CD4-positive, CD25-positive, alpha-beta regulatory T cell (primary cell): ENCODE measurements at regions not wholly inside any gene's neighbourhood (a gene's known extent, or its start where the extent isn't known, plus 50 kb on each side); places are given as distances from the start of the nearest gene placed in this dataset.

Experiments
- ATAC-seq, 2 donors: fragments of 150-1000 bp; cut with Tn5 transposase; one replicate each; pipeline ENCODE4 v1.10.0; 2021; ENCODE audit warnings: low read depth in 2 of 2, moderate number of reproducible peaks in 2 of 2, moderate library complexity in 1 of 2
- DNase-seq, 3 donors: peaks; one replicate each; pipeline versions ENCODE4 v3.0.0 to v3.0.0-alpha.2; 2012 to 2022; ENCODE audit warnings: mixed read lengths in 1 of 3
- H3K27ac ChIP-seq: one replicate; pipeline ENCODE4 v1.7.0; 2013; ENCODE audit warnings: mild to moderate bottlenecking, low read length; ENCODE audit not compliant: insufficient read depth, poor library complexity, severe bottlenecking
- H3K27me3 ChIP-seq: one replicate; pipeline ENCODE4 v1.7.0; 2013; ENCODE audit warnings: low read length; ENCODE audit not compliant: control insufficient read depth, insufficient read depth
- H3K36me3 ChIP-seq: one replicate; pipeline ENCODE4 v1.7.0; 2013; ENCODE audit warnings: mild to moderate bottlenecking, low read length, moderate library complexity; ENCODE audit not compliant: control insufficient read depth, insufficient read depth
- H3K4me1 ChIP-seq: 2 replicates; pipeline ENCODE4 v1.7.0; 2013; ENCODE audit warnings: mild to moderate bottlenecking, low read length; ENCODE audit not compliant: insufficient read depth, control insufficient read depth, poor library complexity, severe bottlenecking
- H3K4me3 ChIP-seq: one replicate; pipeline ENCODE4 v1.7.0; 2013; ENCODE audit warnings: low read depth, mild to moderate bottlenecking, low read length, moderate library complexity
- H3K9me3 ChIP-seq, 2 experiments: 1 replicate in 1 of 2; 2 replicates in 1 of 2; pipeline ENCODE4 v1.7.0; 2013; ENCODE audit warnings: low read length in 2 of 2, mild to moderate bottlenecking in 1 of 2, moderate library complexity in 1 of 2; ENCODE audit not compliant: control insufficient read depth in 2 of 2
- H3K27ac Mint-ChIP-seq, 3 donors: one replicate each; pipeline ENCODE4 v1.8.0; 2020 to 2022; ENCODE audit warnings: mild to moderate bottlenecking in 3 of 3, mixed read lengths in 3 of 3, moderate library complexity in 2 of 3
- H3K27me3 Mint-ChIP-seq: one replicate; pipeline ENCODE4 v1.8.0; 2022; ENCODE audit warnings: mild to moderate bottlenecking, mixed read lengths
- H3K36me3 Mint-ChIP-seq: one replicate; pipeline ENCODE4 v1.8.0; 2020; ENCODE audit warnings: mixed read lengths
- H3K4me1 Mint-ChIP-seq, 4 donors: one replicate each; pipeline ENCODE4 v1.8.0; 2020 to 2022; ENCODE audit warnings: mixed read lengths in 4 of 4, mild to moderate bottlenecking in 1 of 4
- H3K4me3 Mint-ChIP-seq, 4 donors: one replicate each; pipeline ENCODE4 v1.8.0; 2020 to 2022; ENCODE audit warnings: mild to moderate bottlenecking in 4 of 4, mixed read lengths in 4 of 4, moderate library complexity in 3 of 4
- H3K9me3 Mint-ChIP-seq, 7 donors: one replicate each; pipeline ENCODE4 v1.8.0; 2020 to 2022; ENCODE audit warnings: mixed read lengths in 7 of 7, mild to moderate bottlenecking in 3 of 7, moderate library complexity in 2 of 7

GRCh38 chr2:21854938-21855337, 731.2 kb downstream of the TDRD15 start:
- no peak for ATAC-seq
- no peaks in the 10 kb centered on the region for H3K4me1 ChIP-seq
- no peaks in the 10 kb centered on the region for H3K36me3 ChIP-seq
- no peak overlapping the region for H3K4me3 ChIP-seq
- no peaks in the 10 kb centered on the region for H3K27me3 ChIP-seq
- Mint-ChIP-seq H3K9me3 (peaks cover 0 to 29% (median 4%) of the 10 kb centered on the region in 7 donors), H3K27me3 (no peaks in the 10 kb centered on the region), H3K4me1 (no peaks in the 10 kb centered on the region), H3K27ac (no peak overlapping the region), H3K4me3 (no peak overlapping the region), H3K36me3 (no peaks in the 10 kb centered on the region)
- H3K27ac ChIP-seq = no peak overlapping the region
- DNase-seq = no peak
- no peaks in the 10 kb centered on the region for H3K9me3 ChIP-seq

- Mint-ChIP-seq H3K4me1 (no peaks in the 10 kb centered on the region), H3K9me3 (peaks cover 0 to 25% (median 2%) of the 10 kb centered on the region in 7 donors)
These were observed 732.9 kb downstream of the TDRD15 start for GRCh38 chr2:21856708-21857107.

GRCh38 chr2:21860907-21861306, 737.1 kb downstream of the TDRD15 start:
- H3K36me3 Mint-ChIP-seq = no peaks in the 10 kb centered on the region
- H3K27ac Mint-ChIP-seq = no peak overlapping the region
- H3K9me3 ChIP-seq = no peaks in the 10 kb centered on the region

More at GRCh38 chr2:21856708-21857107, 732.9 kb downstream of the TDRD15 start:
- ATAC-seq (no peak), DNase-seq (no peak)
- Histone ChIP-seq H3K9me3 (no peaks in the 10 kb centered on the region), H3K4me3 (no peak overlapping the region), H3K27me3 (no peaks in the 10 kb centered on the region), H3K36me3 (no peaks in the 10 kb centered on the region), H3K4me1 (no peaks in the 10 kb centered on the region), H3K27ac (no peak overlapping the region)
- no peaks in the 10 kb centered on the region for H3K27me3 Mint-ChIP-seq
- no peak overlapping the region for H3K4me3 Mint-ChIP-seq
- no peak overlapping the region for H3K27ac Mint-ChIP-seq
- no peaks in the 10 kb centered on the region for H3K36me3 Mint-ChIP-seq

GRCh38 chr2:21866316-21866715, 742.5 kb downstream of the TDRD15 start:
- Histone ChIP-seq H3K27ac (no peak overlapping the region), H3K4me3 (no peak overlapping the region), H3K27me3 (no peaks in the 10 kb centered on the region), H3K36me3 (no peaks in the 10 kb centered on the region), H3K9me3 (no peaks in the 10 kb centered on the region), H3K4me1 (no peaks in the 10 kb centered on the region)
- Mint-ChIP-seq H3K27ac (no peak overlapping the region), H3K9me3 (peaks cover 0 to 9% (median 5%) of the 10 kb centered on the region in 7 donors), H3K4me1 (no peaks in the 10 kb centered on the region), H3K4me3 (no peak overlapping the region), H3K36me3 (no peaks in the 10 kb centered on the region), H3K27me3 (no peaks in the 10 kb centered on the region)
- ATAC-seq (no peak), DNase-seq (no peak)

More at GRCh38 chr2:21860907-21861306, 737.1 kb downstream of the TDRD15 start:
- H3K4me1 ChIP-seq = no peaks in the 10 kb centered on the region
- no peak overlapping the region for H3K27ac ChIP-seq
- Mint-ChIP-seq H3K9me3 (peaks cover 0 to 25% (median 8%) of the 10 kb centered on the region in 7 donors), H3K4me3 (no peak overlapping the region), H3K4me1 (no peaks in the 10 kb centered on the region), H3K27me3 (no peaks in the 10 kb centered on the region)
- H3K4me3 ChIP-seq = no peak overlapping the region
- H3K36me3 ChIP-seq = no peaks in the 10 kb centered on the region
- DNase-seq (no peak), ATAC-seq (no peak)
- H3K27me3 ChIP-seq = no peaks in the 10 kb centered on the region

GRCh38 chr2:21887881-21888280, 764.1 kb downstream of the TDRD15 start:
- H3K36me3 ChIP-seq = no peaks in the 10 kb centered on the region
- H3K36me3 Mint-ChIP-seq = no peaks in the 10 kb centered on the region
- no peaks in the 10 kb centered on the region for H3K4me1 Mint-ChIP-seq
- no peaks in the 10 kb centered on the region for H3K27me3 Mint-ChIP-seq
- H3K27me3 ChIP-seq = no peaks in the 10 kb centered on the region
- H3K4me3 Mint-ChIP-seq = no peak overlapping the region
- no peaks in the 10 kb centered on the region for H3K9me3 ChIP-seq
- ATAC-seq = no peak
- no peak overlapping the region for H3K27ac ChIP-seq
- H3K4me3 ChIP-seq = no peak overlapping the region
- no peak for DNase-seq
- peaks cover 7 to 28% (median 9%) of the 10 kb centered on the region in 7 donors for H3K9me3 Mint-ChIP-seq
- no peaks in the 10 kb centered on the region for H3K4me1 ChIP-seq
- no peak overlapping the region for H3K27ac Mint-ChIP-seq

- no peaks in the 10 kb centered on the region for H3K36me3 ChIP-seq
- ATAC-seq = no peak
- H3K27me3 ChIP-seq = no peaks in the 10 kb centered on the region
- no peak overlapping the region for H3K27ac Mint-ChIP-seq
- H3K4me1 Mint-ChIP-seq = no peaks in the 10 kb centered on the region
- H3K9me3 Mint-ChIP-seq = peaks cover 4 to 28% (median 7%) of the 10 kb centered on the region in 7 donors
- no peaks in the 10 kb centered on the region for H3K9me3 ChIP-seq
- no peak for DNase-seq
- no peaks in the 10 kb centered on the region for H3K36me3 Mint-ChIP-seq
- H3K4me3 Mint-ChIP-seq = no peak overlapping the region
- H3K4me3 ChIP-seq = no peak overlapping the region
- no peak overlapping the region for H3K27ac ChIP-seq
- H3K4me1 ChIP-seq = no peaks in the 10 kb centered on the region
- H3K27me3 Mint-ChIP-seq = no peaks in the 10 kb centered on the region
These were observed 766.3 kb downstream of the TDRD15 start for GRCh38 chr2:21890041-21890440.

GRCh38 chr2:21890716-21891115, 766.9 kb downstream of the TDRD15 start:
- H3K27me3 Mint-ChIP-seq = no peaks in the 10 kb centered on the region
- no peaks in the 10 kb centered on the region for H3K36me3 Mint-ChIP-seq
- H3K9me3 Mint-ChIP-seq = peaks cover 4 to 28% (median 6%) of the 10 kb centered on the region in 7 donors
- H3K4me3 Mint-ChIP-seq = no peak overlapping the region
- no peaks in the 10 kb centered on the region for H3K4me1 ChIP-seq
- no peaks in the 10 kb centered on the region for H3K9me3 ChIP-seq
- H3K4me3 ChIP-seq = no peak overlapping the region
- no peaks in the 10 kb centered on the region for H3K36me3 ChIP-seq
- H3K27ac Mint-ChIP-seq = no peak overlapping the region
- H3K4me1 Mint-ChIP-seq = no peaks in the 10 kb centered on the region
- DNase-seq (no peak), ATAC-seq (no peak)
- H3K27me3 ChIP-seq = no peaks in the 10 kb centered on the region
- H3K27ac ChIP-seq = no peak overlapping the region

GRCh38 chr2:21891191-21891590, 767.4 kb downstream of the TDRD15 start:
- DNase-seq = no peak
- no peaks in the 10 kb centered on the region for H3K36me3 Mint-ChIP-seq

More at GRCh38 chr2:21891191-21891590, 767.4 kb downstream of the TDRD15 start:
- Mint-ChIP-seq H3K4me3 (no peak overlapping the region), H3K27ac (no peak overlapping the region), H3K27me3 (no peaks in the 10 kb centered on the region), H3K4me1 (no peaks in the 10 kb centered on the region), H3K9me3 (peaks cover 4 to 27% (median 6%) of the 10 kb centered on the region in 7 donors)
- Histone ChIP-seq H3K4me1 (no peaks in the 10 kb centered on the region), H3K9me3 (no peaks in the 10 kb centered on the region), H3K4me3 (no peak overlapping the region), H3K36me3 (no peaks in the 10 kb centered on the region), H3K27ac (no peak overlapping the region), H3K27me3 (no peaks in the 10 kb centered on the region)
- ATAC-seq = no peak
